ENCODE measurements at regions not wholly inside any gene's neighbourhood (a gene's known extent, or its start where the extent isn't known, plus 50 kb on each side); places are given as distances from the start of the nearest gene placed in this dataset.

GRCh38 chr14:98908050-98908449 lies 363.9 kb downstream of the BCL11B start:
- Histone ChIP-seq H3K27ac (no peak overlapping the region), H3K27me3 (ENCODE audit: insufficient read depth, low read depth, severe bottlenecking) (peaks cover 91% of the 10 kb centered on the region), H3K4me3 (ENCODE audit: low read depth, low read length) (no peak overlapping the region)

GRCh38 chr14:98909251-98909944 lies 362.6 kb downstream of the BCL11B start:
- Histone ChIP-seq H3K27ac (no peak overlapping the region), H3K4me3 (ENCODE audit: low read depth, low read length) (no peak overlapping the region), H3K36me3 (no peaks in the 10 kb centered on the region), H3K9me3 (ENCODE audit: severe bottlenecking) (no peaks in the 10 kb centered on the region), H3K27me3 (ENCODE audit: insufficient read depth, low read depth, severe bottlenecking) (peaks cover 90% of the 10 kb centered on the region)
- DNase-seq = no peak
- no peak for TF ChIP-seq CTCF (IDR thresholded peaks at IDR 0.05; ENCODE audit: low read depth, low read length)

More at GRCh38 chr14:98908050-98908449, 363.9 kb downstream of the BCL11B start:
- DNase-seq = no peak
- no peak for TF ChIP-seq CTCF (IDR thresholded peaks at IDR 0.05; ENCODE audit: low read depth, low read length)
- Histone ChIP-seq H3K9me3 (ENCODE audit: severe bottlenecking) (no peaks in the 10 kb centered on the region), H3K36me3 (no peaks in the 10 kb centered on the region)

- no peak for DNase-seq
- Histone ChIP-seq H3K4me3 (ENCODE audit: low read depth, low read length) (no peak overlapping the region), H3K27me3 (ENCODE audit: insufficient read depth, low read depth, severe bottlenecking) (peaks cover 89% of the 10 kb centered on the region), H3K27ac (no peak overlapping the region), H3K36me3 (no peaks in the 10 kb centered on the region), H3K9me3 (ENCODE audit: severe bottlenecking) (no peaks in the 10 kb centered on the region)
- TF ChIP-seq CTCF (IDR thresholded peaks at IDR 0.05; ENCODE audit: low read depth, low read length) = no peak
Measured at GRCh38 chr14:98910061-98910460, 361.9 kb downstream of the BCL11B start.

GRCh38 chr14:98912655-98913054 lies 359.3 kb downstream of the BCL11B start:
- no peak overlapping the region for H3K27ac ChIP-seq
- H3K9me3 ChIP-seq (ENCODE audit: severe bottlenecking) = no peaks in the 10 kb centered on the region
- TF ChIP-seq CTCF (IDR thresholded peaks at IDR 0.05; ENCODE audit: low read depth, low read length) = no peak
- H3K36me3 ChIP-seq = no peaks in the 10 kb centered on the region
- no peak overlapping the region for H3K4me3 ChIP-seq (ENCODE audit: low read depth, low read length)
- H3K27me3 ChIP-seq (ENCODE audit: insufficient read depth, low read depth, severe bottlenecking) = peaks cover 82% of the 10 kb centered on the region
- DNase-seq = no peak

- Histone ChIP-seq H3K9me3 (ENCODE audit: severe bottlenecking) (no peaks in the 10 kb centered on the region), H3K27me3 (ENCODE audit: insufficient read depth, low read depth, severe bottlenecking) (peaks cover 75% of the 10 kb centered on the region), H3K4me3 (ENCODE audit: low read depth, low read length) (no peak overlapping the region), H3K27ac (no peak overlapping the region), H3K36me3 (no peaks in the 10 kb centered on the region)
- no peak for TF ChIP-seq CTCF (IDR thresholded peaks at IDR 0.05; ENCODE audit: low read depth, low read length)
- DNase-seq = no peak
Measured at GRCh38 chr14:98913967-98914650, 357.9 kb downstream of the BCL11B start.
